DOHH2 (cell line): ENCODE measurements at regions not wholly inside any gene's neighbourhood (a gene's known extent, or its start where the extent isn't known, plus 50 kb on each side); places are given as distances from the start of the nearest gene placed in this dataset.

ENCODE experiments used
- H3F3A ChIP-seq: fragments of 200-600 bp; sonication (generic), shearing (Covaris generic); 2 replicates; pipeline ENCODE4 v1.6.0; 2016; ENCODE audit warnings: antibody characterized with exemption, mild to moderate bottlenecking; ENCODE audit not compliant: control insufficient read depth, insufficient read depth
- H3K27ac ChIP-seq: fragments of 200-600 bp; sonication (generic); 2 replicates; pipeline ENCODE4 v1.5.1; 2014; ENCODE audit warnings: low read depth, mild to moderate bottlenecking, low read length, moderate library complexity
- H3K27me3 ChIP-seq: fragments of 200-600 bp; sonication (generic); 2 replicates; pipeline ENCODE4 v1.6.1; 2014; ENCODE audit warnings: mild to moderate bottlenecking, low read length, mixed read lengths; ENCODE audit not compliant: control insufficient read depth
- H3K36me3 ChIP-seq: fragments of 200-600 bp; sonication (generic); 2 replicates; pipeline ENCODE4 v1.6.1; 2014; ENCODE audit warnings: mild to moderate bottlenecking, low read length, moderate library complexity, mixed read lengths; ENCODE audit not compliant: control insufficient read depth
- H3K4me1 ChIP-seq: fragments of 200-600 bp; sonication (generic); 2 replicates; pipeline ENCODE4 v1.6.1; 2014; ENCODE audit warnings: mild to moderate bottlenecking, low read length, mixed read lengths; ENCODE audit not compliant: control insufficient read depth
- H3K4me2 ChIP-seq: fragments of 200-600 bp; sonication (generic); 2 replicates; pipeline ENCODE4 v1.6.0; 2014; ENCODE audit warnings: mild to moderate bottlenecking, low read length, moderate library complexity
- H3K4me3 ChIP-seq: fragments of 200-600 bp; sonication (generic); 2 replicates; pipeline ENCODE4 v1.5.1; 2014; ENCODE audit warnings: mild to moderate bottlenecking, low read length, mixed read lengths
- H3K79me2 ChIP-seq: fragments of 200-600 bp; sonication (generic); 2 replicates; pipeline ENCODE4 v1.6.1; 2014; ENCODE audit warnings: mild to moderate bottlenecking, low read length, mixed read lengths; ENCODE audit not compliant: control insufficient read depth
- H3K9me2 ChIP-seq: fragments of 200-600 bp; sonication (generic); replicated peaks from 2 replicates; pipeline ENCODE4 v1.6.1; 2014; ENCODE audit warnings: mild to moderate bottlenecking, low read length, mixed read lengths; ENCODE audit not compliant: control insufficient read depth
- H3K9me3 ChIP-seq: fragments of 200-600 bp; sonication (generic); 2 replicates; pipeline ENCODE4 v1.6.1; 2014; ENCODE audit warnings: antibody characterized with exemption, low read length, mixed read lengths; ENCODE audit not compliant: control insufficient read depth, insufficient read depth
- H4K20me1 ChIP-seq: fragments of 200-600 bp; sonication (generic); 2 replicates; pipeline ENCODE4 v1.6.0; 2014; ENCODE audit warnings: low read depth, mild to moderate bottlenecking, antibody characterized with exemption, low read length, moderate library complexity; ENCODE audit not compliant: control insufficient read depth, insufficient read depth
- EZH2phosphoT487 ChIP-seq: fragments of 200-600 bp; sonication (generic); IDR thresholded peaks from 2 replicates; pipeline ENCODE4 v1.6.1; 2017; ENCODE audit warnings: borderline replicate concordance, mild to moderate bottlenecking, antibody characterized with exemption, low read length, moderate library complexity, mixed read lengths
- TF ChIP-seq, protein P1 (sequence below): fragments of 200-600 bp; sonication (generic); IDR thresholded peaks from one replicate; pipeline ENCODE4 v1.5.1; 2014; ENCODE audit warnings: antibody characterized with exemption, mild to moderate bottlenecking, low read depth, low read length; ENCODE audit not compliant: poor library complexity, severe bottlenecking

DNA sequence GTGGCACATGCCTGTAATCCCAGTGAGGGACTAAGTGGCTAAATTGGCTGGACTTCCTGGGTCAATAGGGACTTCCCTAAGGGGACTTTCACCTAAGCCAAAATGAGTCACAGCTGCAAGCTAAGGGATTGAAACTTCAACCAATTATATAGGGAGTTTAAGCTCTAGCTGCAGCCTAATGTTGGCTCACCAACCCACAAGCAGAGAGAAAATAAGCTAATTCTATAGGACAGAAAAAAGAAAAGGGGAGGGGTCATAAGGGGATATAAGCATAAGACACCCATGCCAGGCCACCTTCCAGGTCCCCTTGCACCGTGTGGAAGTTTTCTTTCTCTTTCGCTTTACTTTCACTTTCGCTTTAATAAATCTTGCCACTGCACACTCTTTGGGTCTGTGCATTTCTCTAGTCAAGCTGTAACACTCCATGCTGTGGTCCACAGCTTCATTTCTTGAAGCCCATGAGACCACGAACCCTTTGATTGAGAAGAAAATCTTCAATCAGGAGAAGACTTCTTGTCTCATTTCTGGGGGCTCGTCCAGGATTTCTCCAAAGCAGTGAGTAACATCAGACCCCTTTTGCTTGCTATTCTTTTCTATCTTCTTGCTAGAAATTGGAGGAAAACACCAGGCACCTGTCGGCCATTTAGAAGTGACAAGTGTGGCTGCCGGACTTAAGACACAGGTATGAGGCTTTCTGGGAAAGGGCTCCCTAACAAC lies 192.3 kb downstream of the IGSF11 start:
- Histone ChIP-seq H3K27me3 (no peaks in the 10 kb centered on the region), H3K79me2 (no peaks in the 10 kb centered on the region), H3K4me1 (no peaks in the 10 kb centered on the region), H3K27ac (no peak overlapping the region), H3K9me2 (no peaks in the 10 kb centered on the region), H3K36me3 (no peaks in the 10 kb centered on the region), H3K4me3 (no peak overlapping the region), H3K9me3 (peaks cover 9% of the 10 kb centered on the region), H3F3A (no peaks in the 10 kb centered on the region), H3K4me2 (no peak overlapping the region), H4K20me1 (no peaks in the 10 kb centered on the region)
- no peak for TF ChIP-seq EZH2phosphoT487
- TF ChIP-seq, protein P1, sequence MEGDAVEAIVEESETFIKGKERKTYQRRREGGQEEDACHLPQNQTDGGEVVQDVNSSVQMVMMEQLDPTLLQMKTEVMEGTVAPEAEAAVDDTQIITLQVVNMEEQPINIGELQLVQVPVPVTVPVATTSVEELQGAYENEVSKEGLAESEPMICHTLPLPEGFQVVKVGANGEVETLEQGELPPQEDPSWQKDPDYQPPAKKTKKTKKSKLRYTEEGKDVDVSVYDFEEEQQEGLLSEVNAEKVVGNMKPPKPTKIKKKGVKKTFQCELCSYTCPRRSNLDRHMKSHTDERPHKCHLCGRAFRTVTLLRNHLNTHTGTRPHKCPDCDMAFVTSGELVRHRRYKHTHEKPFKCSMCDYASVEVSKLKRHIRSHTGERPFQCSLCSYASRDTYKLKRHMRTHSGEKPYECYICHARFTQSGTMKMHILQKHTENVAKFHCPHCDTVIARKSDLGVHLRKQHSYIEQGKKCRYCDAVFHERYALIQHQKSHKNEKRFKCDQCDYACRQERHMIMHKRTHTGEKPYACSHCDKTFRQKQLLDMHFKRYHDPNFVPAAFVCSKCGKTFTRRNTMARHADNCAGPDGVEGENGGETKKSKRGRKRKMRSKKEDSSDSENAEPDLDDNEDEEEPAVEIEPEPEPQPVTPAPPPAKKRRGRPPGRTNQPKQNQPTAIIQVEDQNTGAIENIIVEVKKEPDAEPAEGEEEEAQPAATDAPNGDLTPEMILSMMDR, result no peak

DNA sequence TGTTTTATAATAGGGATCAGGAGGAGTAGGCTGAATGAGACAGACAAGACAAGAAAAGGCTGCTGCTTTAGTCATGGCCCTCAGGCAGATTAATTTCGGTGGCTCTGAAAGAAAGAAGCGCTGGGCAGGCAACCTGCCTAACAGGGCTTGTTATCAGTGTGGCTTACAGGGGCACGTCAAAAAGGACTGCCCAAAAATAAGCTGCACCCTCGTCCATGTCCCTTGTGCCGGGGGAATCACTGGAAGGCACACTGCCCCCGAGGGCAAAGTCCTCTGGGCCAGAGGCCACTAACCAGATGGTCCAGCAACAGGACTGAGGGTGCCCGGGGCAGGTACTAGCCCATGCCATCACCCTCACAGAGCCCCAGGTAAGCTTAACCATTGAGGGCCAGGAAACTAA lies 188.5 kb downstream of the IGSF11 start:
- H3F3A ChIP-seq, result no peaks in the 10 kb centered on the region
- no peaks in the 10 kb centered on the region for H3K36me3 ChIP-seq
- H3K79me2 ChIP-seq, result no peaks in the 10 kb centered on the region
- H3K27me3 ChIP-seq, result no peaks in the 10 kb centered on the region
- H4K20me1 ChIP-seq, result no peaks in the 10 kb centered on the region
- no peak overlapping the region for H3K27ac ChIP-seq
- no peak overlapping the region for H3K4me2 ChIP-seq
- no peaks in the 10 kb centered on the region for H3K4me1 ChIP-seq
- TF ChIP-seq EZH2phosphoT487, result no peak
- TF ChIP-seq, protein P1, result no peak
- no peak overlapping the region for H3K4me3 ChIP-seq
- H3K9me3 ChIP-seq, result peaks cover 7% of the 10 kb centered on the region
- no peaks in the 10 kb centered on the region for H3K9me2 ChIP-seq
